ENCODE measurements at regions not wholly inside any gene's neighbourhood (a gene's known extent, or its start where the extent isn't known, plus 50 kb on each side); places are given as distances from the start of the nearest gene placed in this dataset.
"Not testable (repeated sequence)": the region's sequence is repeated elsewhere in the genome, so short reads cannot be mapped to it uniquely, and the experiment has no call there.

DNA sequence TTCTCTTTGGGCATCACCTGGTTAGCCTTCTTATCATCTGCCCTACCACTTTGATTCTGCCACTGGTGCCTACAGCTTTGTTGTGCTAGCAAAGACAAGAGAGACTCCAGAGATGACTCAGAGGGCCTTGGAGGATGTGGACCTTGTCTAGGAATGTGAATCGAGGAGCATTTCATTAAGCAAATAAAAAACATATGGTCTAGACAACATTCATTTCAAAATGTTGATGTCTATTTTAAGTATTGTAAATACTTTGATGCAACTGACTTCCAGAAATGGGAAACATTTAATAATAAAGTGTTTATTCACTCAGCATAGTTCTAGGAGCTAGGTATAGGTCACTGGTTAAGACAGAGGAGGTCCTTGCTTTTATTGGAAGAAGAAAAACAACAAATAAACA is 195.5 kb downstream of the CDCA7 start:
- no peak for DNase-seq

DNA sequence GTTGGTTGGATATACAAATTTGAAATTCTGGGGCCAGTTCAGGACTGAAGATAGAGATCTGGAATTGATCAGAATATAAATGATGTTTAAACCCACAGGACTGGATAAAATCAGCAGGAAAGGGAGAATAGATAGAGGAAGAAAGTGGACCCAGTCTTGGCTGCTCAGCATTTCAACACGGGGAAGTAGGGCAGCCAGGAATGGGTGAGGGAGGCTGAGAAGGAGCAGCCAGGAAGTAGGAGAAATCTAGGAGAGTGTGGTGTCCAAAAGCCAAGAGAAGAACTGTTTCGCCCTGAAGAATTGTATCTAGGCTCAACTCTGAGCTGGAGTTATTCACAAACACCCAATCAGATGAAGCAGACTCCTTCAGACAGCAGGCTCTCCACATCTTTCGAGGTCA is 197.9 kb downstream of the CDCA7 start:
- DNase-seq: no peak

GRCh38 chr2:173553593-173553992 is 198.9 kb downstream of the CDCA7 start:
- no peak for DNase-seq

GRCh38 chr2:173555833-173556232 is 201.2 kb downstream of the CDCA7 start:
- no peak for DNase-seq

GRCh38 chr2:173556816-173557215 is 202.1 kb downstream of the CDCA7 start:
- no peak for DNase-seq

DNA sequence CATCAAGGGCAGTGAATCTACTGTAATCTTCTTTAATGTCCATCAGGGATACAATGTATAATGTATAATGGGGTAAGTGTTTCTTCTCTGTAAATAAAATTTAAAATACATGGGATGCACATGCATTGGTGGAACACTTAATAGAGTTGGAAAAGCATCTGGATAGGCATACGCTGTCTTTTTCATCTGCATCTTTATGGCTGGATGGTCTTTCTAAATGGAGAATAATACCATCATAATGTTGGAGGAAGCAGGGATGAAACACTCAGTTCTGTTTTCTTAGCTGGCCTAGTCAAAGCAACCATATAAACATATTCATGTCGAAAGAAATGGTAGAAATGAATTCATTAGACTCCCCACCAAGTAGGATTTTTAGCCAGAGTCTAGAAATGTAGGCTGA is 202.8 kb downstream of the CDCA7 start:
- no peak for DNase-seq

DNA sequence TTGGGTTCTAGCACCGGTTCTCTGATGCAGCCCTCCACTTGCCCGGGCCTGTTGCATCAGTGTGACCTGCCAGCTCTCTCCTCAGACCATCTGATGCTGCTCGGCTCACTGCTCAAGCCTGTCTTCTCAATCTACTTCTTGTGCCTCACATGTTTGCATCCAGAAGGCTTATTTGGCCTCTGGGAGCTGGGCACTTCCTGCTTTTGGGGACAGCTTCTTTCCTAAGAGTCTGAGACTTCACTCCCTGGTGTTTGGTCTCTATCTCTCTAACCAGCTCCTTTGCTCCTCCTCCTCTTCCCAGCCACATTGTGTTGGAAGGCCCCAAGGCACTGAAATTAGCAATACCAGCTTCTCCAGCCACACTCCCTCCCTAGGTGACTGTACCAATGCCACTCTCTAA is 212.8 kb downstream of the CDCA7 start:
- DNase-seq: no peak

DNA sequence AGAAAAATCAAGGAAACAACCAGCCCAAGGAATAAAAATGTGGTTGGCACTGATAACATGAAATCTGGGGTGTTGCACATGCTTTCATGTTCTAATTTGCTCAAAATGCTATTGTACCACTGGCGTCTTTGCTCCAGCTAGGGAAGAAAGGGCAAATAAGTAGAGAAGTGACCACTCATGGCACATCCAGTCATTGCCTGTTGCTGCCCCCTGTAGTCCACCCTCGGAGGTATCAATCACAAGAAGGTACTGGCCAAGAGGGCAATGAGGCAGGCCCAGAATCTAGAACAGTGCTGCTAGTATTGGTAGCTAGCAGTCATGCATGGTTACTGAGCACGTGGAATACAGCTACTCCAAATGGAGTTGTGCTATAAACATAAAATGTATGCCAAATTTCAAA is 213.4 kb downstream of the CDCA7 start:
- DNase-seq: no peak

DNA sequence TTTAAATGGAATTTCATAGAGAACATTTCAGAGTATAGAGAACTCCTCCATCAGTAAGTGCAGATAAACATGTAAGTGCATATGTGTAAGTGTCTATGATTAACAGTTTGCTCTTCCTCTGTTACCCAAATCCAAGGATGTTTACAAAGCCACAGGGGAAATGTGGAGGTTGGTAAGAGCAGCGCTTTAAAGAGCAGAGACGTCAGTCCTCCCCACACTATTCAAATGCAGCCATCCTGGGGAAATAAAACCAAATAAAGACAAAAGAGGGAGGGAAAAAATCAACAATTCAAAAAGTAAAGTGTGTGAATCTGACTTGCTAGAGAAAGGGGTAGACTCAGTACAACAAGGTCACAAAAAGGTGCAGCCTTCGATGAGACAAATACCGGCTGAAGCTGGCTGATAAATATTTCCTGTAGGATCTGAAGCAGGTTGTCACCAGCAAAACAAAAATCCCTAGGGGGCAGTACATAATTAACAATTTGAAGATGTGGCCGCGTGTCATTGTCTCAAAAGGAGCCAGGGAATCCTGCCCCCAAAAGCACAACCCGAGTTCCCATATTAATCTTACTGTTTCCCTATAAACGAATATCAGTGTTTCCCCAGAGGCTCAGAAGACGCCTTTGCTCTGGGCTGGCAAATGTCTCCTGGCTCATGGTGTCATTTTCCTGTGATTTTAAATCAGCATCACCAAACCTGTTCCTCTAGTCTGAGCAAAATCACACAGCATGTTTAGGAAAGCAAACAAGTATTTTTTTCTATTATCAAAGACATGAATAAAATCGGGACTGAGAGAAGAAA is 216.5 kb downstream of the CDCA7 start:
- peak; percentile 53 for DNase-seq

- DNase-seq: no peak
Measured at GRCh38 chr2:173571887-173572680, 217.4 kb downstream of the CDCA7 start.

DNA sequence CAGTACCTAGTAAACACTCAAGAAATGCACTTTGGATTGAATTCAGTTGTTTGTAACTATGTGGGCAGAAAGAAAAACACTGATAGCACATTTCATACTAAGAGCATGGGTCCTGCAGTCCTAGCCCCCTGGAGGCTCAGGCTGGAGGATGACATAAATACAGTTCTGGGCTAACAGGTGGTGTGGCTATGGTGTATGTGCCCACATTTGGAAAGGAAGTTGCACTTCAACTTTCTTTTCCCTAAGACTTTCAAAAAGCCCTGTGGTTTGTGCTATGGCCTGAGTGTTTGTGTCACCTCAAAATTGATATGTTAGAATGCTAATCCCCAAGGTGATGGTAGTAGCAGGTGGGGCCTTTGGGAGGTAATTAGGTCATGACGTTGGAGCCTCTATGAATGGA is 218.2 kb downstream of the CDCA7 start:
- DNase-seq: no peak

GRCh38 chr2:173573782-173574181 is 219.1 kb downstream of the CDCA7 start:
- DNase-seq: not testable (repeated sequence)

DNA sequence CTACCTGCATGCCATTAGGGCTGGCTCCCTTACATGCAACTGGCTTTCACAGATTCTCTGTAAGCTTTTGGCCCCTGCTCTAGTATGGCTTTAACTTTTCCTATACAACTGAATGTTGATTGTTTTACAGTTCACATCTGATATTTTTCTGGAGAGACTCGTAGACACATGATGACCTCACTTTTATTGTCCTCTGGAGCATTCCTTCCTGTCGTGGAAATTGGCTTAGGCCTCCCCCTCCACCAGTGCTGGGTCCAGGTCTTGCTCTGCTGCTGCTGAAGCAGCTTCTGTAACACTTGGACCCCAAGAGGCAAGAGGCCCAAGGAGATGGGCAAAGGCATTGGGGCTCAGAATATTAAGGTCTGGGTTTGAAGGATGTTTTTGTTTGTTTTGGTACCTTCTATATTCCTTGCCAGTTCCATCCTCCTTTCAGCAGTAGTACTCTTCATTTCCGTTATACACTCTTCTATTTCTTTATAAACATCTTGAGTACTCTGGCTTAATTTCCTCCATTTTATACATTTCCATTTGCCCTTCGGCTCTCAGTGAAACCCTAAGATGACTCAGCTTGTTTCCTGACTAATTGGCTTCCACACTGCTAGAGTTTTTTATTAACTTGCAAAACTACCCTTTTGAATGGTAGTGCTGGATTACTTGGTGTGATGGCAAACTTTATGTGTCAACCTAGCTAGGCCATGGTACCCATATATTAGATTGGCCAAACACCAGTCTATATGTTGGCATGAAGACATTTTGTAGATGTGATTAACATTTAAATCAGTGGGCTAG is 219.8 kb downstream of the CDCA7 start:
- no peak for DNase-seq

DNA sequence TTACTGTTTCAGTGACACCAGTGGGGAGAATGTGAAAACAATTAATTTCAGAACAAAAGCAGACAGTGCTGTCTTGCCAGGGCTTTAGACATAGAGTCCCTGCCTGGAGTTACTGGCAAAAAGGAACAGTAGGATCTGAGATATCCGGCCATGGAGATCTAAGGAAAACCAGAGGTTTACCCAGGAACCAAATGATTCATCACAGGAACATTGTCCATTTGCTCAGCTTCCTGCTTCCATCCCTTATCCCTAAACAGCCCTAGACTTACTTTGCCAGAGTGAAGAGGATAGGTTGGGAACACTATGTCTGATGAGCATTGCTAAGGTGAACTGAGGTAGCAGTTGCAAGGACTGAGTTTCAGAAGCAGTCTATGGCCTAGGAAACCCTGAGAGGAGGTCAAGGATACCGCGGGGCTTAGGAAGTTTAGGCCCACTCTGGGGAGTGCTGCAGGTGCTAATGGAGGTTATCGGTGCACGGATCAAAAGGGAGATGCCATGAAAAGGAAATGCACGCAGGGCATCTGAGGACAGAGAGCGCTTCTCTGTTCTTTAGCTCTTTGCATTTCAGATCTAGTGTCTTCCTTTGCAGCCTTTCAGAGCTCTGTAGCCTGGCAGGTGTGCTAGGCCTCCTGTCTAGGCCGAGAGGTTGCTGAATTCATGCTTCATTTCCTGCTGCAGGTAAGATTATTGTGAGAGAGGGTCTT is 223.9 kb downstream of the CDCA7 start:
- no peak for DNase-seq

DNA sequence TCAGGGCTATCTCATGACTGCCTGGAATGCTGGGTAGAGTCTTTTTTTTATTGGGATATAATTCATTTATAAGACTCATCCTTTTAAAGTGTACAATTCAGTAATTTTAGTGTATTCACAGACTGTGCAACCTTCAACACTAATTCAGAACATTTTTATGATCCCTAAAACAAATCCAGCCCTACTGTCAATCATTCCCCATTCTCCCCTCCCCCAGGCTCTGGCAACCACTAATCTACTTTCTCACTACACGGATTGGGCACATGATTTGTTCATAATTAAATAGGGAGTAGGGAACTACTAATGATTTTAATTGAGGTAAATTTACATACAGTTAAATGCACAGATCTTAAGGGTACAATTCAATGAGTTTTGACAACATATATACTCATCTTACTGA is 225.7 kb downstream of the CDCA7 start:
- no peak for DNase-seq

DNA sequence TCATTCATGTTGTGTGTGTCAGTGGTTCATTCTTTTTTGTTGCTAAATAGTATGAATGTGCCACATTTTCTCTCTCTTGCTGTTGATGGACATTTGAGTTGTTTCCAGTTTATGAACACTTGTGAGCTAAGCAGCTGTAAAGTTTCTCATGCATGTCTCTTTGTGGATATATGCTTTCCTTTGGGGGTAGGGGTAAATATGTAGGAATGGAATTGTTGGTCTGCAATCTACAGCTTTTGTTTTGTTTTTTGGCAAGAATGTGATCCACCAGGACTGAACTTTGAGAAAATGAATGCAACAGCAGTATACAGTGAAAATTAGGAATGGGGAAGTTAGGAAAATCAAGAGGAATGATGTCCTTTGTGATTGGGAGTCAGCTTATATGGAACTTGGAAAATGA is 226.3 kb downstream of the CDCA7 start:
- DNase-seq: no peak

- no peak for DNase-seq
Measured at GRCh38 chr2:173583196-173583595, 228.5 kb downstream of the CDCA7 start.

- DNase-seq: no peak
Measured at GRCh38 chr2:173584000-173584399, 229.3 kb downstream of the CDCA7 start.

DNA sequence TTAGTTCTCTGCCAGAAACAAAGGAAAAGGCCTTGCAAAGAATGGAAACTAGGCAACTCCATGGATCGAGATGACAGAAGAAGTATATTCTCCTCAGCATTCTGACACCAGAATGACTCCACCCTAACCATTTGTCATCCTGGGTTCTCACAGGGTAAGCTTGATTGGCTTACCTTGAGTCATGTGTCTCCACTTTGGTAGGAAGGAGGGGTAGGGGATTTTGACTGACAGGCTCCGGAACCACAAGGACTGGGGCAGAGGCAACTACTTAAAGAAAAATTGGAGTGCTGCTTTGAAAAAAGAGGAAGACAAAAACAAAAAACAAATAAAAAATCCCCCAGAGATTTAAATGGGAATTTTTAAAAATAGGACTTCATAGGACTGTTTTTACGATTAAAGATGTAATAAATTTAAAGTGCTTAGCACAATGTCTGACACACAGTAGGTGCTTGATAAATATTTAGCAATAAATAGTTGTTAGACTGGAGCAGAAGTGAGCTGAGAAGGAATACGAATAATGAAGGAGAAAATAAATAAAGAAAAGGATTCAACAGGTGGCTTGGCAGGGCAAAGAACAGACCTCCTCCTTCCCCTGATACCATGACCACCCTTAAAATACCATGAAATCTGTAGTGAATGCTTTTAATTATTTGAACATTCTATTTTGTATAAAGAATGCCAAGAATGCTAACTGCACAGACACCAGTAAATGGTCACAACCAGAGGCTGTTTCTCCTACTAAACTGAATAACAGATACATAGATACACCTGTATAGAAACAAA is 230.2 kb downstream of the CDCA7 start:
- DNase-seq: no peak

DNA sequence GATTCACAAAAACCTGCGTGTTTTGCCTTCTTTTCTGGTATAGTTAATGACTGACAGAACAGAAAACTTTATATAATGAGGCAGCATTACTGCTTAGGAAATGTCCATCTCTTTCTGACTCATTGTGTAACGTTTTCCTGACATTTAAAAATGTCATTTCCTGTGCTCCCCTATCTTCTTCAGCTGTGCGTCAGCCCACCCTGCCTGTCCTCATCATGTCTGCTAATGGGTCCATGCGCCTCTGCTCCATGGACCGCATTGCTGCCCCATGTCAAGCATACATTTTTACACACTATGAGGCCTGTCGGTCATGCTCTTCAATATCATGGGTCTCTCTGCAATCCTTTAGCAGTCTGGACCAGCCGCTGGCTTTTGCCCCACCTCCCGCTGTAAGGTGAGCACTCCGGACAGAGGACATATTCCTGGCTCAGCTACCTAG is 234.3 kb downstream of the CDCA7 start:
- no peak for DNase-seq

- no peak for DNase-seq
Measured at GRCh38 chr2:173589604-173590275, 235.1 kb downstream of the CDCA7 start.

Measured in NCI-H2081 treated with DMSO at 0.1 percent for 48 hours (cell line).